WTC11 (cell line): ENCODE measurements at regions not wholly inside any gene's neighbourhood (a gene's known extent, or its start where the extent isn't known, plus 50 kb on each side); places are given as distances from the start of the nearest gene placed in this dataset.

Experiments used
- CTCF ChIP-seq: fragments of 200-600 bp; IDR thresholded peaks from 2 replicates; pipeline ENCODE4 v1.8.0; 2022; ENCODE audit warnings: antibody characterized with exemption
- FOXJ3 ChIP-seq: sonication (generic); formaldehyde crosslinking; IDR thresholded peaks from 2 replicates; pipeline ENCODE4 v1.9.0; 2021; ENCODE audit warnings: missing genetic modification reagents, mild to moderate bottlenecking, borderline replicate concordance
- ZNF138 ChIP-seq: sonication (generic); formaldehyde crosslinking; conservative IDR thresholded peaks from 2 replicates; pipeline ENCODE4 v1.8.1; 2022; ENCODE audit warnings: mild to moderate bottlenecking, moderate library complexity, missing genetic modification reagents

- TF ChIP-seq CTCF, result no peak
- TF ChIP-seq FOXJ3 (CRISPR knock-in tag), result no peak
- TF ChIP-seq ZNF138 (CRISPR knock-in tag), result no peak
These were observed 177.6 kb upstream of the TMTC4 start for GRCh38 chr13:100852146-100852545.
